T47D (cell line): ENCODE measurements at regions not wholly inside any gene's neighbourhood (a gene's known extent, or its start where the extent isn't known, plus 50 kb on each side); places are given as distances from the start of the nearest gene placed in this dataset.
"Not testable (repeated sequence)": the region's sequence is repeated elsewhere in the genome, so short reads cannot be mapped to it uniquely, and the experiment has no call there.

Experiments used
- DNase-seq, 2 experiments: peaks; one replicate each; pipeline versions ENCODE4 v3.0.0 to v3.0.0-alpha.2; 2011 to 2012; ENCODE audit warnings: low read depth in 1 of 2, low spot score in 1 of 2
- JUND ChIP-seq: IDR thresholded peaks from 2 replicates; pipeline ENCODE4 v1.6.1; 2012; ENCODE audit warnings: low read depth
- in situ Hi-C: cut with HindIII; loops from 2 replicates; pipeline ENCODE4 v1.10.0; 2016; ENCODE audit warnings: low sequenced_read_pairs, low pct_unique_long_range_greater_than_20kb

GRCh38 chr1:172936088-172936645 lies 114.6 kb downstream of the TNFSF18 start:
- DNase-seq = no peak
- in situ Hi-C loops = no loop called here
- TF ChIP-seq JUND = no peak

- DNase-seq = no peak
- in situ Hi-C loops = no loop called here
- no peak for TF ChIP-seq JUND
Measured at GRCh38 chr1:172938681-172939080, 112.1 kb downstream of the TNFSF18 start.

- no peak for DNase-seq
- TF ChIP-seq JUND = no peak
- in situ Hi-C loops = no loop called here
Measured at GRCh38 chr1:172939475-172939874, 111.3 kb downstream of the TNFSF18 start.

- in situ Hi-C loops = no loop called here
- TF ChIP-seq JUND = no peak
- no peak for DNase-seq
Measured at GRCh38 chr1:172940174-172940855, 110.4 kb downstream of the TNFSF18 start.

GRCh38 chr1:172941471-172941870 lies 109.3 kb downstream of the TNFSF18 start:
- no peak for TF ChIP-seq JUND
- in situ Hi-C loops = no loop called here
- DNase-seq = no peak

GRCh38 chr1:172941945-172942344 lies 108.8 kb downstream of the TNFSF18 start:
- in situ Hi-C loops = no loop called here
- DNase-seq = no peak
- TF ChIP-seq JUND = no peak

- not testable (repeated sequence) for DNase-seq
Measured at GRCh38 chr1:172943138-172943537, 107.6 kb downstream of the TNFSF18 start.

GRCh38 chr1:172944931-172945330 lies 105.8 kb downstream of the TNFSF18 start:
- in situ Hi-C loops = no loop called here
- DNase-seq = no peak
- TF ChIP-seq JUND = no peak

More at GRCh38 chr1:172943138-172943537, 107.6 kb downstream of the TNFSF18 start:
- in situ Hi-C loops = not testable (repeated sequence)

- no peak for DNase-seq
- no peak for TF ChIP-seq JUND
- in situ Hi-C loops = no loop called here
Measured at GRCh38 chr1:172946814-172947507, 103.8 kb downstream of the TNFSF18 start.

GRCh38 chr1:172948457-172948856 lies 102.3 kb downstream of the TNFSF18 start:
- no peak for DNase-seq
- TF ChIP-seq JUND = no peak
- in situ Hi-C loops = no loop called here

GRCh38 chr1:172949096-172949495 lies 101.6 kb downstream of the TNFSF18 start:
- in situ Hi-C loops = no loop called here
- TF ChIP-seq JUND = no peak
- DNase-seq = no peak

- TF ChIP-seq JUND = no peak
- in situ Hi-C loops = no loop called here
- DNase-seq = no peak
Measured at GRCh38 chr1:172950528-172950927, 100.2 kb downstream of the TNFSF18 start.

GRCh38 chr1:172951730-172952365 lies 98.9 kb downstream of the TNFSF18 start:
- TF ChIP-seq JUND = no peak
- in situ Hi-C loops = no loop called here
- DNase-seq = no peak
